Tibial nerve (tissue), 3 donors: ENCODE measurements at regions not wholly inside any gene's neighbourhood (a gene's known extent, or its start where the extent isn't known, plus 50 kb on each side); places are given as distances from the start of the nearest gene placed in this dataset.

Experiments used
- CTCF ChIP-seq, 5 experiments: fragments of 200-600 bp in 3 of 5; fragments of 450-650 bp in 2 of 5; sonication (generic) in 3 of 5; IDR thresholded peaks; one replicate each; pipeline ENCODE4 v1.5.1; 2016 to 2019; ENCODE audit warnings: antibody characterized with exemption in 5 of 5, mild to moderate bottlenecking in 3 of 5, moderate library complexity in 2 of 5
- POLR2A ChIP-seq, 2 donors: fragments of 450-650 bp; IDR thresholded peaks; one replicate each; pipeline ENCODE4 v1.6.1; 2017; ENCODE audit warnings: antibody characterized with exemption in 2 of 2, mild to moderate bottlenecking in 2 of 2, moderate library complexity in 2 of 2

- no peak for TF ChIP-seq POLR2A (IDR thresholded peaks at IDR 0.05)
- no peak for TF ChIP-seq CTCF (IDR thresholded peaks at IDR 0.05)
These were observed 571.6 kb downstream of the TBC1D4 start for GRCh38 chr13:74910415-74910814.
